ENCODE measurements at regions not wholly inside any gene's neighbourhood (a gene's known extent, or its start where the extent isn't known, plus 50 kb on each side); places are given as distances from the start of the nearest gene placed in this dataset.

- no peak overlapping the region for H3K4me3 ChIP-seq
- no peaks in the 10 kb centered on the region for H3K9me3 ChIP-seq
- intact Hi-C loops (cut with DNase I; ENCODE audit: low total_unique reads), result no loop called here
- DNase-seq, result no peak
- H3K27me3 ChIP-seq, result no peaks in the 10 kb centered on the region
- H3K4me1 ChIP-seq, result no peaks in the 10 kb centered on the region
- H3K36me3 ChIP-seq, result no peaks in the 10 kb centered on the region
- 93 to 100% (median 95%) methylated on average over 3 of the region's 3 CpGs for WGBS, 5 donors
- TF ChIP-seq EP300 (IDR thresholded peaks at IDR 0.05) (no peak), POLR2AphosphoS5 (IDR thresholded peaks at IDR 0.05) (no peak), CTCF (IDR thresholded peaks at IDR 0.05) (no peak)
- H3K27ac ChIP-seq, result no peak overlapping the region
These were observed 60.8 kb upstream of the FAM3C start for GRCh38 chr7:121456785-121457359.

GRCh38 chr7:121456015-121456414, 59.9 kb upstream of the FAM3C start:
- Histone ChIP-seq H3K36me3 (no peaks in the 10 kb centered on the region), H3K27me3 (no peaks in the 10 kb centered on the region), H3K4me3 (no peak overlapping the region), H3K27ac (no peak overlapping the region), H3K4me1 (no peaks in the 10 kb centered on the region), H3K9me3 (no peaks in the 10 kb centered on the region)
- intact Hi-C loops (cut with DNase I; ENCODE audit: low total_unique reads), result no loop called here
- TF ChIP-seq POLR2A (IDR thresholded peaks at IDR 0.05) (no peak), POLR2AphosphoS5 (IDR thresholded peaks at IDR 0.05) (no peak), EP300 (IDR thresholded peaks at IDR 0.05) (no peak), CTCF (IDR thresholded peaks at IDR 0.05) (no peak)
- 80 to 100% (median 95%) methylated on average over 1 of the region's 1 CpG for WGBS, 5 donors
- DNase-seq, result no peak

GRCh38 chr7:121452389-121452788, 56.3 kb upstream of the FAM3C start:
- Histone ChIP-seq H3K27me3 (no peaks in the 10 kb centered on the region), H3K4me3 (no peak overlapping the region), H3K9me3 (no peaks in the 10 kb centered on the region), H3K36me3 (no peaks in the 10 kb centered on the region), H3K4me1 (no peaks in the 10 kb centered on the region), H3K27ac (no peak overlapping the region)
- TF ChIP-seq POLR2AphosphoS5 (IDR thresholded peaks at IDR 0.05), result no peak
- no peak for TF ChIP-seq CTCF (IDR thresholded peaks at IDR 0.05)
- no peak for TF ChIP-seq EP300 (IDR thresholded peaks at IDR 0.05)
- TF ChIP-seq POLR2A (IDR thresholded peaks at IDR 0.05), result no peak
- intact Hi-C loops (cut with DNase I; ENCODE audit: low total_unique reads), result no loop called here
- DNase-seq, result no peak

GRCh38 chr7:121451367-121452094, 55.4 kb upstream of the FAM3C start:
- Histone ChIP-seq H3K36me3 (no peaks in the 10 kb centered on the region), H3K4me3 (no peak overlapping the region), H3K27me3 (no peaks in the 10 kb centered on the region), H3K4me1 (no peaks in the 10 kb centered on the region), H3K9me3 (no peaks in the 10 kb centered on the region), H3K27ac (no peak overlapping the region)
- WGBS, 5 donors, result 86 to 92% (median 91%) methylated on average over 5 of the region's 5 CpGs
- intact Hi-C loops (cut with DNase I; ENCODE audit: low total_unique reads), result no loop called here
- TF ChIP-seq POLR2AphosphoS5 (IDR thresholded peaks at IDR 0.05), result no peak
- TF ChIP-seq CTCF (IDR thresholded peaks at IDR 0.05), result no peak
- TF ChIP-seq EP300 (IDR thresholded peaks at IDR 0.05), result no peak
- no peak for TF ChIP-seq POLR2A (IDR thresholded peaks at IDR 0.05)
- no peak for DNase-seq

Measured in stomach (tissue), 8 donors.